ENCODE measurements at regions not wholly inside any gene's neighbourhood (a gene's known extent, or its start where the extent isn't known, plus 50 kb on each side); places are given as distances from the start of the nearest gene placed in this dataset.
"Not testable (repeated sequence)": the region's sequence is repeated elsewhere in the genome, so short reads cannot be mapped to it uniquely, and the experiment has no call there.

GRCh38 chr13:80946008-80946802 lies 605.3 kb upstream of the SPRY2 start:
- no peak for DNase-seq (ENCODE audit: low spot score)

GRCh38 chr13:80945328-80945727 lies 604.4 kb upstream of the SPRY2 start:
- peak; percentile 2 for DNase-seq (ENCODE audit: low spot score)

GRCh38 chr13:80939581-80939980 lies 598.7 kb upstream of the SPRY2 start:
- no peak for DNase-seq (ENCODE audit: low spot score)

GRCh38 chr13:80931766-80932165 lies 590.8 kb upstream of the SPRY2 start:
- no peak for DNase-seq (ENCODE audit: low spot score)

GRCh38 chr13:80931118-80931517 lies 590.2 kb upstream of the SPRY2 start:
- no peak for DNase-seq (ENCODE audit: low spot score)

- DNase-seq (ENCODE audit: low spot score), result no peak
Observed at GRCh38 chr13:80928241-80928640, 587.3 kb upstream of the SPRY2 start.

- not testable (repeated sequence) for DNase-seq (ENCODE audit: low spot score)
Observed at GRCh38 chr13:80926024-80926423, 585.1 kb upstream of the SPRY2 start.

- no peak for DNase-seq (ENCODE audit: low spot score)
Observed at GRCh38 chr13:80924596-80924995, 583.7 kb upstream of the SPRY2 start.

- no peak for DNase-seq (ENCODE audit: low spot score)
Observed at GRCh38 chr13:80923907-80924306, 583.0 kb upstream of the SPRY2 start.

- DNase-seq (ENCODE audit: low spot score), result no peak
Observed at GRCh38 chr13:80921971-80922370, 581.0 kb upstream of the SPRY2 start.

GRCh38 chr13:80921541-80921940 lies 580.6 kb upstream of the SPRY2 start:
- DNase-seq (ENCODE audit: low spot score), result no peak

GRCh38 chr13:80906860-80907259 lies 565.9 kb upstream of the SPRY2 start:
- no peak for DNase-seq (ENCODE audit: low spot score)

- DNase-seq (ENCODE audit: low spot score), result no peak
Observed at GRCh38 chr13:80904386-80904785, 563.5 kb upstream of the SPRY2 start.

- DNase-seq (ENCODE audit: low spot score), result no peak
Observed at GRCh38 chr13:80903911-80904310, 563.0 kb upstream of the SPRY2 start.

- no peak for DNase-seq (ENCODE audit: low spot score)
Observed at GRCh38 chr13:80901530-80901929, 560.6 kb upstream of the SPRY2 start.

GRCh38 chr13:80901111-80901510 lies 560.2 kb upstream of the SPRY2 start:
- no peak for DNase-seq (ENCODE audit: low spot score)

- DNase-seq (ENCODE audit: low spot score), result no peak
Observed at GRCh38 chr13:80900561-80900960, 559.6 kb upstream of the SPRY2 start.

- not testable (repeated sequence) for DNase-seq (ENCODE audit: low spot score)
Observed at GRCh38 chr13:80897641-80898040, 556.7 kb upstream of the SPRY2 start.

- DNase-seq (ENCODE audit: low spot score), result no peak
Observed at GRCh38 chr13:80894917-80895316, 554.0 kb upstream of the SPRY2 start.

- DNase-seq (ENCODE audit: low spot score), result no peak
Observed at GRCh38 chr13:80889829-80890228, 548.9 kb upstream of the SPRY2 start.

- DNase-seq (ENCODE audit: low spot score), result no peak
Observed at GRCh38 chr13:80888390-80888789, 547.5 kb upstream of the SPRY2 start.

- no peak for DNase-seq (ENCODE audit: low spot score)
Observed at GRCh38 chr13:80884056-80884785, 543.3 kb upstream of the SPRY2 start.

- DNase-seq (ENCODE audit: low spot score), result no peak
Observed at GRCh38 chr13:80883545-80883944, 542.6 kb upstream of the SPRY2 start.
